Activated CD4-positive, alpha-beta memory T cell treated with anti-CD3 and anti-CD28 coated beads, Interleukin-2, amount 10 ng/mL, durations not matched to agents 7 days and 5 days (primary cell): ENCODE measurements at regions not wholly inside any gene's neighbourhood (a gene's known extent, or its start where the extent isn't known, plus 50 kb on each side); places are given as distances from the start of the nearest gene placed in this dataset.

Experiments used
- CTCF ChIA-PET: fragments of 350-600 bp; sonication (Branson Sonifier 250); formaldehyde crosslinking; loops from one replicate; lab custom pipeline; 2021; ENCODE audit warnings: antibody characterized with exemption, inconsistent platforms; lab: Charles Lee
- POLR2A ChIA-PET: fragments of 350-600 bp; sonication (Branson Sonifier 250); formaldehyde crosslinking; loops from one replicate; lab custom pipeline; 2021; ENCODE audit warnings: antibody characterized with exemption; lab: Charles Lee
- DNase-seq: peaks from one replicate; pipeline ENCODE4 v3.0.0-alpha.2; 2020
- H3K27ac Mint-ChIP-seq: one replicate; pipeline ENCODE4 v1.8.0; 2021; ENCODE audit warnings: mild to moderate bottlenecking, mixed read lengths
- H3K27me3 Mint-ChIP-seq: one replicate; pipeline ENCODE4 v1.8.0; 2021; ENCODE audit warnings: mixed read lengths
- H3K36me3 Mint-ChIP-seq: one replicate; pipeline ENCODE4 v1.8.0; 2021; ENCODE audit warnings: low read depth, mixed read lengths
- H3K4me1 Mint-ChIP-seq: one replicate; pipeline ENCODE4 v1.8.0; 2021; ENCODE audit warnings: mixed read lengths
- H3K4me3 Mint-ChIP-seq: one replicate; pipeline ENCODE4 v1.8.0; 2021; ENCODE audit warnings: mild to moderate bottlenecking, mixed read lengths
- H3K9me3 Mint-ChIP-seq: one replicate; pipeline ENCODE4 v1.8.0; 2021; ENCODE audit warnings: mixed read lengths

GRCh38 chr6:134657751-134658527 is 292.0 kb downstream of the ALDH8A1 start:
- Mint-ChIP-seq H3K27ac (no peak overlapping the region), H3K4me3 (no peak overlapping the region), H3K4me1 (no peaks in the 10 kb centered on the region), H3K36me3 (no peaks in the 10 kb centered on the region), H3K27me3 (peaks cover 6% of the 10 kb centered on the region), H3K9me3 (no peaks in the 10 kb centered on the region)
- POLR2A ChIA-PET: interaction anchor here (1.0 kb wide), 1 partner anchor 28 kb away, joined by 3 read pairs; no protein-coding TSS in a partner anchor
- CTCF ChIA-PET: interaction anchor here (1.5 kb wide), 1 partner anchor 480 kb away, joined by 4 read pairs; no protein-coding TSS in a partner anchor
- no peak for DNase-seq

- Mint-ChIP-seq H3K27me3 (peaks cover 6% of the 10 kb centered on the region), H3K27ac (no peak overlapping the region), H3K4me3 (no peak overlapping the region), H3K9me3 (no peaks in the 10 kb centered on the region), H3K36me3 (no peaks in the 10 kb centered on the region), H3K4me1 (no peaks in the 10 kb centered on the region)
- CTCF ChIA-PET: interaction anchor here (0.7 to 1.5 kb wide), 2 partner anchors 479 to 489 kb away, joined by 3 to 4 read pairs; no protein-coding TSS in a partner anchor
- DNase-seq: no peak
- POLR2A ChIA-PET: no interaction called here
Measured at GRCh38 chr6:134657343-134657742, 292.6 kb downstream of the ALDH8A1 start.

- DNase-seq: no peak
- CTCF ChIA-PET: interaction anchor here (0.5 to 0.6 kb wide), 2 partner anchors 168 to 354 kb away, joined by 3 to 4 read pairs; no protein-coding TSS in a partner anchor
- no peak overlapping the region for H3K4me3 Mint-ChIP-seq
- H3K9me3 Mint-ChIP-seq: no peaks in the 10 kb centered on the region
- peaks cover 16% of the 10 kb centered on the region for H3K27me3 Mint-ChIP-seq
- no peaks in the 10 kb centered on the region for H3K36me3 Mint-ChIP-seq
- no peak overlapping the region for H3K27ac Mint-ChIP-seq
- no peaks in the 10 kb centered on the region for H3K4me1 Mint-ChIP-seq
- POLR2A ChIA-PET: no interaction called here
Measured at GRCh38 chr6:134654751-134655150, 295.1 kb downstream of the ALDH8A1 start.

- ChIA-PET POLR2A (no interaction called here), CTCF (interaction anchor here (3.7 kb wide), 1 partner anchor 10 kb away, joined by 13 read pairs; no protein-coding TSS in a partner anchor)
- no peak for DNase-seq
- no peak overlapping the region for H3K4me3 Mint-ChIP-seq
- H3K9me3 Mint-ChIP-seq: no peaks in the 10 kb centered on the region
- H3K27ac Mint-ChIP-seq: no peak overlapping the region
- H3K4me1 Mint-ChIP-seq: no peaks in the 10 kb centered on the region
- H3K36me3 Mint-ChIP-seq: no peaks in the 10 kb centered on the region
- H3K27me3 Mint-ChIP-seq: peaks cover 16% of the 10 kb centered on the region
Measured at GRCh38 chr6:134651519-134651918, 298.4 kb downstream of the ALDH8A1 start.

- POLR2A ChIA-PET: no interaction called here
- Mint-ChIP-seq H3K4me3 (no peak overlapping the region), H3K9me3 (no peaks in the 10 kb centered on the region), H3K36me3 (no peaks in the 10 kb centered on the region), H3K4me1 (no peaks in the 10 kb centered on the region), H3K27ac (no peak overlapping the region), H3K27me3 (peaks cover 10% of the 10 kb centered on the region)
- DNase-seq: no peak
- CTCF ChIA-PET: no interaction called here
Measured at GRCh38 chr6:134647861-134648260, 302.0 kb downstream of the ALDH8A1 start.

- no peak overlapping the region for H3K27ac Mint-ChIP-seq
- H3K27me3 Mint-ChIP-seq: no peaks in the 10 kb centered on the region
- no peak overlapping the region for H3K4me3 Mint-ChIP-seq
- ChIA-PET CTCF (interaction anchor here (2.6 to 6.0 kb wide), 4 partner anchors 15 to 486 kb away, joined by 9 to 45 read pairs (median 16); no protein-coding TSS in a partner anchor), POLR2A (interaction anchor here (3.2 kb wide), 1 partner anchor 469 kb away, joined by 17 read pairs; no protein-coding TSS in a partner anchor)
- H3K36me3 Mint-ChIP-seq: no peaks in the 10 kb centered on the region
- DNase-seq: no peak
- no peaks in the 10 kb centered on the region for H3K9me3 Mint-ChIP-seq
- peaks cover 18% of the 10 kb centered on the region for H3K4me1 Mint-ChIP-seq
Measured at GRCh38 chr6:134642819-134643218, 307.1 kb downstream of the ALDH8A1 start.

GRCh38 chr6:134642279-134642678 is 307.6 kb downstream of the ALDH8A1 start:
- POLR2A ChIA-PET: interaction anchor here (3.2 kb wide), 1 partner anchor 468 kb away, joined by 17 read pairs; no protein-coding TSS in a partner anchor
- H3K27ac Mint-ChIP-seq: no peak overlapping the region
- no peaks in the 10 kb centered on the region for H3K27me3 Mint-ChIP-seq
- H3K9me3 Mint-ChIP-seq: no peaks in the 10 kb centered on the region
- H3K4me3 Mint-ChIP-seq: no peak overlapping the region
- no peaks in the 10 kb centered on the region for H3K36me3 Mint-ChIP-seq
- DNase-seq: no peak
- peaks cover 22% of the 10 kb centered on the region for H3K4me1 Mint-ChIP-seq
- CTCF ChIA-PET: interaction anchor here (0.6 to 6.0 kb wide), 8 partner anchors 9 to 486 kb away, joined by 3 to 45 read pairs (median 14); no protein-coding TSS in a partner anchor

- H3K4me3 Mint-ChIP-seq: no peak overlapping the region
- H3K9me3 Mint-ChIP-seq: no peaks in the 10 kb centered on the region
- POLR2A ChIA-PET: interaction anchor here (0.5 to 3.2 kb wide), 6 partner anchors 203 to 791 kb away, joined by 3 to 17 read pairs (median 4); no protein-coding TSS in a partner anchor
- CTCF ChIA-PET: interaction anchor here (0.6 to 6.0 kb wide), 26 partner anchors 9 to 588 kb away, joined by 3 to 45 read pairs (median 4); no protein-coding TSS in a partner anchor
- H3K27me3 Mint-ChIP-seq: no peaks in the 10 kb centered on the region
- DNase-seq: peak; percentile 80
- no peaks in the 10 kb centered on the region for H3K36me3 Mint-ChIP-seq
- H3K27ac Mint-ChIP-seq: no peak overlapping the region
- peaks cover 29% of the 10 kb centered on the region for H3K4me1 Mint-ChIP-seq
Measured at GRCh38 chr6:134640975-134641429, 308.9 kb downstream of the ALDH8A1 start.

- no peaks in the 10 kb centered on the region for H3K27me3 Mint-ChIP-seq
- H3K36me3 Mint-ChIP-seq: no peaks in the 10 kb centered on the region
- H3K27ac Mint-ChIP-seq: no peak overlapping the region
- H3K9me3 Mint-ChIP-seq: no peaks in the 10 kb centered on the region
- peaks cover 29% of the 10 kb centered on the region for H3K4me1 Mint-ChIP-seq
- CTCF ChIA-PET: interaction anchor here (0.6 to 6.0 kb wide), 26 partner anchors 8 to 587 kb away, joined by 3 to 45 read pairs (median 4); no protein-coding TSS in a partner anchor
- no peak overlapping the region for H3K4me3 Mint-ChIP-seq
- POLR2A ChIA-PET: interaction anchor here (0.5 to 3.2 kb wide), 5 partner anchors 203 to 792 kb away, joined by 3 to 17 read pairs (median 4); no protein-coding TSS in a partner anchor
- no peak for DNase-seq
Measured at GRCh38 chr6:134640229-134640628, 309.7 kb downstream of the ALDH8A1 start.

- DNase-seq: no peak
- no peak overlapping the region for H3K27ac Mint-ChIP-seq
- peaks cover 3% of the 10 kb centered on the region for H3K36me3 Mint-ChIP-seq
- H3K4me3 Mint-ChIP-seq: no peak overlapping the region
- H3K27me3 Mint-ChIP-seq: no peaks in the 10 kb centered on the region
- H3K9me3 Mint-ChIP-seq: no peaks in the 10 kb centered on the region
- ChIA-PET POLR2A (interaction anchor here (1.0 to 1.2 kb wide), 3 partner anchors 14 to 464 kb away, joined by 3 to 4 read pairs (median 3); no protein-coding TSS in a partner anchor), CTCF (interaction anchor here (1.1 to 6.0 kb wide), 6 partner anchors 10 to 514 kb away, joined by 3 to 45 read pairs (median 4); no protein-coding TSS in a partner anchor)
- peaks cover 41% of the 10 kb centered on the region for H3K4me1 Mint-ChIP-seq
Measured at GRCh38 chr6:134637847-134638437, 312.0 kb downstream of the ALDH8A1 start.

- H3K9me3 Mint-ChIP-seq: no peaks in the 10 kb centered on the region
- H3K4me3 Mint-ChIP-seq: no peak overlapping the region
- no peak for DNase-seq
- H3K27me3 Mint-ChIP-seq: peaks cover under 1% of the 10 kb centered on the region
- ChIA-PET CTCF (interaction anchor here (1.1 to 6.0 kb wide), 4 partner anchors 9 to 513 kb away, joined by 4 to 45 read pairs (median 6); no protein-coding TSS in a partner anchor), POLR2A (interaction anchor here (1.0 to 1.2 kb wide), 2 partner anchors 14 to 459 kb away, joined by 3 read pairs; no protein-coding TSS in a partner anchor)
- H3K27ac Mint-ChIP-seq: no peak overlapping the region
- peaks cover 43% of the 10 kb centered on the region for H3K4me1 Mint-ChIP-seq
- H3K36me3 Mint-ChIP-seq: peaks cover 4% of the 10 kb centered on the region
Measured at GRCh38 chr6:134637282-134637681, 312.6 kb downstream of the ALDH8A1 start.

GRCh38 chr6:134636186-134636799 is 313.6 kb downstream of the ALDH8A1 start:
- POLR2A ChIA-PET: interaction anchor here (1.2 kb wide), 1 partner anchor 458 kb away, joined by 3 read pairs; no protein-coding TSS in a partner anchor
- CTCF ChIA-PET: interaction anchor here (1.1 to 2.5 kb wide), 2 partner anchors 304 to 512 kb away, joined by 4 to 5 read pairs; no protein-coding TSS in a partner anchor
- H3K36me3 Mint-ChIP-seq: peaks cover 4% of the 10 kb centered on the region
- H3K4me3 Mint-ChIP-seq: no peak overlapping the region
- no peak overlapping the region for H3K27ac Mint-ChIP-seq
- H3K9me3 Mint-ChIP-seq: no peaks in the 10 kb centered on the region
- no peak for DNase-seq
- peaks cover 44% of the 10 kb centered on the region for H3K4me1 Mint-ChIP-seq
- H3K27me3 Mint-ChIP-seq: peaks cover 3% of the 10 kb centered on the region
